H9 (cell line): ENCODE measurements at regions not wholly inside any gene's neighbourhood (a gene's known extent, or its start where the extent isn't known, plus 50 kb on each side); places are given as distances from the start of the nearest gene placed in this dataset.
A peak's percentile ranks its signal among the peaks of the same experiment; 100 is the strongest.

Experiments
- DNase-seq: peaks from one replicate; pipeline ENCODE4 v3.0.0-alpha.2; 2017
- H2AFZ ChIP-seq: one replicate; pipeline ENCODE4 v1.6.1; 2013; ENCODE audit warnings: mild to moderate bottlenecking, low read length, control low read depth, moderate library complexity
- H2AK5ac ChIP-seq: 2 replicates; pipeline ENCODE4 v1.6.1; 2013; ENCODE audit warnings: low read length, control low read depth, mixed read lengths; ENCODE audit not compliant: insufficient read length
- H2BK120ac ChIP-seq: one replicate; pipeline ENCODE4 v1.6.1; 2013; ENCODE audit warnings: low read depth, mild to moderate bottlenecking, low read length, control low read depth, inconsistent platforms; ENCODE audit not compliant: poor library complexity, severe bottlenecking
- H2BK12ac ChIP-seq: 2 replicates; pipeline ENCODE4 v1.6.1; 2013; ENCODE audit warnings: low read length, control low read depth, mixed read lengths, low read depth; ENCODE audit not compliant: insufficient read length
- H2BK15ac ChIP-seq: 2 replicates; pipeline ENCODE4 v1.6.1; 2013; ENCODE audit warnings: low read depth, low read length, control low read depth
- H2BK20ac ChIP-seq: one replicate; pipeline ENCODE4 v1.6.1; 2013; ENCODE audit warnings: low read depth, mild to moderate bottlenecking, low read length, control low read depth, inconsistent platforms; ENCODE audit not compliant: poor library complexity, severe bottlenecking
- H2BK5ac ChIP-seq: 2 replicates; pipeline ENCODE4 v1.6.1; 2013; ENCODE audit warnings: low read length, control low read depth, mixed read lengths; ENCODE audit not compliant: insufficient read length
- H3K14ac ChIP-seq: 2 replicates; pipeline ENCODE4 v1.6.1; 2013; ENCODE audit warnings: low read length, control low read depth; ENCODE audit not compliant: insufficient read depth
- H3K18ac ChIP-seq: 2 replicates; pipeline ENCODE4 v1.6.1; 2013; ENCODE audit warnings: low read depth, mild to moderate bottlenecking, mixed read lengths, low read length, control low read depth; ENCODE audit not compliant: insufficient read length
- H3K23ac ChIP-seq: 2 replicates; pipeline ENCODE4 v1.6.1; 2013; ENCODE audit warnings: low read length, control low read depth, mixed read lengths, low read depth; ENCODE audit not compliant: insufficient read length
- H3K23me2 ChIP-seq: 2 replicates; pipeline ENCODE4 v1.6.1; 2013; ENCODE audit warnings: low read depth, mild to moderate bottlenecking, mixed read lengths, low read length, control low read depth; ENCODE audit not compliant: insufficient read length, poor library complexity, severe bottlenecking
- H3K27ac ChIP-seq: 2 replicates; pipeline ENCODE4 v1.5.1; 2013; ENCODE audit warnings: low read length, control low read depth, mixed read lengths, low read depth; ENCODE audit not compliant: insufficient read length
- H3K27me3 ChIP-seq: 2 replicates; pipeline ENCODE4 v1.6.1; 2013; ENCODE audit warnings: low read length, control low read depth, inconsistent platforms; ENCODE audit not compliant: insufficient read depth
- H3K4ac ChIP-seq: 2 replicates; pipeline ENCODE4 v1.6.1; 2013; ENCODE audit warnings: low read depth, mild to moderate bottlenecking, control low read depth, inconsistent platforms, low read length, moderate library complexity
- H3K4me1 ChIP-seq: 2 replicates; pipeline ENCODE4 v1.6.1; 2013; ENCODE audit warnings: low read length, control low read depth, inconsistent platforms; ENCODE audit not compliant: insufficient read depth
- H3K4me2 ChIP-seq: 2 replicates; pipeline ENCODE4 v1.6.1; 2013; ENCODE audit warnings: low read length, control low read depth, mixed read lengths; ENCODE audit not compliant: insufficient read length, insufficient read depth
- H3K56ac ChIP-seq: 2 replicates; pipeline ENCODE4 v1.6.1; 2013; ENCODE audit warnings: low read depth, mild to moderate bottlenecking, mixed read lengths, low read length, control low read depth; ENCODE audit not compliant: insufficient read length
- H3K79me1 ChIP-seq: 2 replicates; pipeline ENCODE4 v1.6.1; 2013; ENCODE audit warnings: low read depth, mild to moderate bottlenecking, moderate library complexity, low read length, control low read depth, inconsistent platforms; ENCODE audit not compliant: insufficient read depth, poor library complexity, severe bottlenecking
- H3K79me2 ChIP-seq: 2 replicates; pipeline ENCODE4 v1.6.1; 2013; ENCODE audit warnings: low read length, control low read depth, inconsistent platforms; ENCODE audit not compliant: insufficient read depth
- H3K9ac ChIP-seq: 2 replicates; pipeline ENCODE4 v1.6.1; 2013; ENCODE audit warnings: low read length, control low read depth, mixed read lengths; ENCODE audit not compliant: insufficient read length; ENCODE audit errors: extremely low read depth
- H3K9me3 ChIP-seq: one replicate; pipeline ENCODE4 v1.6.1; 2013; ENCODE audit warnings: low read depth, low read length, inconsistent platforms; ENCODE audit not compliant: control insufficient read depth
- H3T11ph ChIP-seq: one replicate; pipeline ENCODE4 v1.6.1; 2013; ENCODE audit warnings: mild to moderate bottlenecking, low read length, control low read depth, inconsistent platforms
- H4K20me1 ChIP-seq: one replicate; pipeline ENCODE4 v1.6.1; 2013; ENCODE audit not compliant: control insufficient read depth, insufficient read length, insufficient read depth
- H4K5ac ChIP-seq: 2 replicates; pipeline ENCODE4 v1.6.1; 2013; ENCODE audit warnings: low read depth, mild to moderate bottlenecking, mixed read lengths, low read length, control low read depth; ENCODE audit not compliant: insufficient read length
- H4K8ac ChIP-seq: replicated peaks from 2 replicates; pipeline ENCODE4 v1.6.1; 2013; ENCODE audit warnings: low read length, control low read depth, mixed read lengths, low read depth; ENCODE audit not compliant: insufficient read length
- H4K91ac ChIP-seq: 2 replicates; pipeline ENCODE4 v1.6.1; 2013; ENCODE audit warnings: low read depth, mild to moderate bottlenecking, moderate library complexity, mixed read lengths, low read length, control low read depth; ENCODE audit not compliant: insufficient read length
- H3K27ac Mint-ChIP-seq, 3 experiments: 2 replicates in 2 of 3; 3 replicates in 1 of 3; pipeline ENCODE4 v1.8.0; 2020 to 2021; ENCODE audit warnings: mixed read lengths in 3 of 3, mild to moderate bottlenecking in 1 of 3, moderate library complexity in 1 of 3
- H3K27me3 Mint-ChIP-seq: 2 replicates; pipeline ENCODE4 v1.8.0; 2021; ENCODE audit warnings: low read depth, mild to moderate bottlenecking, moderate library complexity, mixed read lengths
- H3K36me3 Mint-ChIP-seq, 3 experiments: 2 replicates in 2 of 3; 3 replicates in 1 of 3; pipeline ENCODE4 v1.8.0; 2020 to 2021; ENCODE audit warnings: low read depth in 3 of 3, mixed read lengths in 3 of 3; ENCODE audit not compliant: insufficient read depth in 1 of 3
- H3K4me1 Mint-ChIP-seq, 2 experiments: 2 replicates each; pipeline ENCODE4 v1.8.0; 2020; ENCODE audit warnings: mixed read lengths in 2 of 2
- H3K4me3 Mint-ChIP-seq, 2 experiments: 2 replicates in 1 of 2; 3 replicates in 1 of 2; pipeline ENCODE4 v1.8.0; 2020 to 2021; ENCODE audit warnings: mild to moderate bottlenecking in 2 of 2, mixed read lengths in 2 of 2, moderate library complexity in 1 of 2
- H3K9me3 Mint-ChIP-seq, 2 experiments: 2 replicates in 1 of 2; 3 replicates in 1 of 2; pipeline ENCODE4 v1.8.0; 2020; ENCODE audit warnings: mild to moderate bottlenecking in 2 of 2, mixed read lengths in 2 of 2, moderate library complexity in 1 of 2
- CTCF ChIP-seq: fragments of 200-600 bp; sonication (generic); conservative IDR thresholded peaks from 3 replicates; pipeline ENCODE4 v1.8.0; 2021; ENCODE audit warnings: antibody characterized with exemption, mild to moderate bottlenecking
- whole genome bisulfite sequencing: extraction: QIAGEN DNeasy Blood & Tissue Kit; methylation state at CpG from one replicate; pipeline ENCODE4 v1.1.7; 2013; ENCODE audit warnings: missing lambda C conversion rate, low lambda C conversion rate, mixed read lengths; ENCODE audit not compliant: insufficient read length; ENCODE audit errors: extremely low coverage; 5-methylcytosine and 5-hydroxymethylcytosine counted together

- Mint-ChIP-seq H3K27ac (no peak overlapping the region), H3K4me3 (no peak overlapping the region), H3K27me3 (no peaks in the 10 kb centered on the region), H3K4me1 (no peaks in the 10 kb centered on the region), H3K9me3 (peaks cover 0 to 10% of the 10 kb centered on the region in 2 experiments; a peak in 4 of 5 replicates), H3K36me3 (peaks cover 2 to 6% (median 3%) of the 10 kb centered on the region in 3 experiments; a peak in 4 of 7 replicates)
- Histone ChIP-seq H3K4me2 (no peak overlapping the region), H3K23ac (no peak overlapping the region), H3T11ph (no peak overlapping the region), H3K79me1 (no peaks in the 10 kb centered on the region), H3K23me2 (no peaks in the 10 kb centered on the region), H3K4me1 (no peaks in the 10 kb centered on the region), H2BK12ac (no peak overlapping the region), H2AFZ (no peak overlapping the region), H3K9me3 (no peaks in the 10 kb centered on the region), H3K27ac (no peak overlapping the region), H2AK5ac (no peak overlapping the region), H3K9ac (no peak overlapping the region), H3K18ac (no peak overlapping the region), H4K91ac (no peak overlapping the region), H3K14ac (no peak overlapping the region), H2BK15ac (no peak overlapping the region), H4K5ac (no peak overlapping the region), H3K79me2 (no peaks in the 10 kb centered on the region), H4K20me1 (no peaks in the 10 kb centered on the region), H3K4ac (no peak overlapping the region), H2BK5ac (no peak overlapping the region), H3K27me3 (no peaks in the 10 kb centered on the region), H3K56ac (no peak overlapping the region), H2BK120ac (no peak overlapping the region), H4K8ac (no peak overlapping the region), H2BK20ac (no peak overlapping the region)
- peak; percentile 28; the same call in 1 of the 3 replicates for TF ChIP-seq CTCF
- WGBS = no CpG with 5 or more reads among the region's 6 CpGs
- DNase-seq = peak; percentile 33
Observed at GRCh38 chr4:170978990-170979389, 834.2 kb upstream of the GALNTL6 start.
